MM.1S (cell line): ENCODE measurements at regions not wholly inside any gene's neighbourhood (a gene's known extent, or its start where the extent isn't known, plus 50 kb on each side); places are given as distances from the start of the nearest gene placed in this dataset.

Source experiments
- DNase-seq: peaks from one replicate; pipeline ENCODE4 v3.0.0-alpha.2; 2015
- H2AFZ ChIP-seq: fragments of 300-600 bp; sonication (generic); 2 replicates; pipeline ENCODE4 v1.6.0; 2016; ENCODE audit warnings: antibody characterized with exemption, low read length
- H3F3A ChIP-seq: fragments of 300-600 bp; sonication (generic); 2 replicates; pipeline ENCODE4 v1.6.1; 2016; ENCODE audit warnings: mild to moderate bottlenecking, antibody characterized with exemption, low read length, moderate library complexity, mixed read lengths; ENCODE audit not compliant: insufficient read depth
- H3K27ac ChIP-seq: fragments of 300-600 bp; sonication (generic); 2 replicates; pipeline ENCODE4 v1.5.1; 2016; ENCODE audit warnings: mild to moderate bottlenecking, low read length
- H3K27me3 ChIP-seq: fragments of 300-600 bp; sonication (generic); replicated peaks from 2 replicates; pipeline ENCODE4 v1.6.0; 2016; ENCODE audit warnings: low read length; ENCODE audit not compliant: insufficient read depth
- H3K36me3 ChIP-seq: fragments of 300-600 bp; sonication (generic); replicated peaks from 2 replicates; pipeline ENCODE4 v1.6.1; 2016; ENCODE audit warnings: mild to moderate bottlenecking, low read length, mixed read lengths; ENCODE audit not compliant: insufficient read depth
- H3K4me1 ChIP-seq: fragments of 300-600 bp; sonication (generic); 2 replicates; pipeline ENCODE4 v1.6.1; 2016; ENCODE audit warnings: low read length, mixed read lengths
- H3K4me2 ChIP-seq: fragments of 300-600 bp; sonication (generic); 2 replicates; pipeline ENCODE4 v1.6.0; 2016; ENCODE audit warnings: low read depth, low read length
- H3K4me3 ChIP-seq: fragments of 300-600 bp; sonication (generic); 2 replicates; pipeline ENCODE4 v1.5.1; 2016; ENCODE audit warnings: low read length, mixed read lengths
- H3K79me2 ChIP-seq: fragments of 300-600 bp; sonication (generic); 2 replicates; pipeline ENCODE4 v1.6.1; 2016; ENCODE audit warnings: mixed run types, low read length, mixed read lengths
- H3K9ac ChIP-seq: fragments of 300-600 bp; sonication (generic); 2 replicates; pipeline ENCODE4 v1.6.1; 2016; ENCODE audit warnings: low read length, mixed read lengths
- H3K9me2 ChIP-seq: fragments of 300-600 bp; sonication (generic); replicated peaks from 2 replicates; pipeline ENCODE4 v1.6.1; 2016; ENCODE audit warnings: mild to moderate bottlenecking, low read length, mixed read lengths; ENCODE audit not compliant: insufficient read depth
- H3K9me3 ChIP-seq: fragments of 300-600 bp; sonication (generic); replicated peaks from 2 replicates; pipeline ENCODE4 v1.6.1; 2016; ENCODE audit warnings: mild to moderate bottlenecking, low read length, mixed read lengths; ENCODE audit not compliant: insufficient read depth
- H4K20me1 ChIP-seq: fragments of 300-600 bp; sonication (generic); 2 replicates; pipeline ENCODE4 v1.6.1; 2016; ENCODE audit warnings: mild to moderate bottlenecking, low read length, moderate library complexity, mixed read lengths; ENCODE audit not compliant: insufficient read depth
- EZH2 ChIP-seq: fragments of 300-600 bp; sonication (generic); optimal IDR thresholded peaks from 2 replicates; pipeline ENCODE3; 2017; ENCODE audit warnings: low read depth, mild to moderate bottlenecking, antibody characterized with exemption, low read length, mixed read lengths
- EZH2phosphoT487 ChIP-seq: fragments of 300-600 bp; sonication (generic); IDR thresholded peaks from 2 replicates; pipeline ENCODE4 v1.6.1; 2018; ENCODE audit warnings: antibody characterized with exemption, low read length
- TF ChIP-seq, protein P1 (sequence below): fragments of 300-600 bp; sonication (generic); IDR thresholded peaks from 2 replicates; pipeline ENCODE4 v1.5.1; 2016; ENCODE audit warnings: antibody characterized with exemption, low read length, mixed read lengths

DNA sequence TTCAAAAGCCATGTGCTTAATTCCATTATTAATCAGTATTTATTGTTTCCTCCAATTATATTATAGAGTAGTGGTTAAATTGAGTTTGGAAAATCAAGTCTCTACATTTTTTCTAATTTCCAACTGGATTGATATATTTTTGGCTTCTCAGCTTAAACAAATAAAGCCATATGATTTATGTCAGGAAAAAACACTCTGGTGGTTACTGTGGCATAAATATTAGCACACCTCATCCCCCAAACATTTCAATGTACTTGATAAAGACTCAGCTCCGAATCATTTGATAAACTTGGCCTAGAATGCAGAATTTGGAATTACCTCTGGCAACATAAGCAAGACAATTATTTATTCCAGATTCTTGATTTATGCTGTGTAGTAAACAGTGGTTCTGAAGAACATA is 2313.8 kb downstream of the ARAP2 start:
- H3K9me2 ChIP-seq: no peaks in the 10 kb centered on the region
- no peak overlapping the region for H3K27ac ChIP-seq
- no peaks in the 10 kb centered on the region for H3K27me3 ChIP-seq
- TF ChIP-seq, protein P1, sequence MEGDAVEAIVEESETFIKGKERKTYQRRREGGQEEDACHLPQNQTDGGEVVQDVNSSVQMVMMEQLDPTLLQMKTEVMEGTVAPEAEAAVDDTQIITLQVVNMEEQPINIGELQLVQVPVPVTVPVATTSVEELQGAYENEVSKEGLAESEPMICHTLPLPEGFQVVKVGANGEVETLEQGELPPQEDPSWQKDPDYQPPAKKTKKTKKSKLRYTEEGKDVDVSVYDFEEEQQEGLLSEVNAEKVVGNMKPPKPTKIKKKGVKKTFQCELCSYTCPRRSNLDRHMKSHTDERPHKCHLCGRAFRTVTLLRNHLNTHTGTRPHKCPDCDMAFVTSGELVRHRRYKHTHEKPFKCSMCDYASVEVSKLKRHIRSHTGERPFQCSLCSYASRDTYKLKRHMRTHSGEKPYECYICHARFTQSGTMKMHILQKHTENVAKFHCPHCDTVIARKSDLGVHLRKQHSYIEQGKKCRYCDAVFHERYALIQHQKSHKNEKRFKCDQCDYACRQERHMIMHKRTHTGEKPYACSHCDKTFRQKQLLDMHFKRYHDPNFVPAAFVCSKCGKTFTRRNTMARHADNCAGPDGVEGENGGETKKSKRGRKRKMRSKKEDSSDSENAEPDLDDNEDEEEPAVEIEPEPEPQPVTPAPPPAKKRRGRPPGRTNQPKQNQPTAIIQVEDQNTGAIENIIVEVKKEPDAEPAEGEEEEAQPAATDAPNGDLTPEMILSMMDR: no peak
- TF ChIP-seq EZH2 (no peak), EZH2phosphoT487 (no peak)
- no peak overlapping the region for H3K4me2 ChIP-seq
- no peak overlapping the region for H2AFZ ChIP-seq
- no peaks in the 10 kb centered on the region for H3K4me1 ChIP-seq
- no peaks in the 10 kb centered on the region for H3K9me3 ChIP-seq
- no peaks in the 10 kb centered on the region for H3K79me2 ChIP-seq
- no peak overlapping the region for H3K9ac ChIP-seq
- H3K36me3 ChIP-seq: no peaks in the 10 kb centered on the region; the same call in 1 of the 2 replicates
- no peaks in the 10 kb centered on the region for H4K20me1 ChIP-seq
- H3F3A ChIP-seq: no peaks in the 10 kb centered on the region
- no peak for DNase-seq
- H3K4me3 ChIP-seq: no peak overlapping the region

DNA sequence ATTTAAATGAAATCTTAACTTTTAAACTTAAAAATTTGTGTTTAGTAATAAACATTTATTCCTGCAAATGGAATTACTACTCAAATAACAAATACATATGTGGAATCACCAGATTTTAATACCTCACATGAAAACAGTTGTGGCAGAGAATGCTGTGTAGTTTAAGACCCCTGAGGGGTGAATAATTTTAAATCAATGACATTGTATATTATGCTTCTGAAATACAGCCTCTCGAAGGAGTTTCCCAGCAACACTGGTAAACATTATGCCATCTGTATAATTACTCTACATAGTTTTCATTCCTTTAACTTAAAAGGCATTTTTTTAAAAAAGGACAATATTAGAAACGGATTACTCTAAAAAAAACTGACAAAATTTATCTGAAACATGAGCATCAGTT is 2313.3 kb downstream of the ARAP2 start:
- Histone ChIP-seq H3K4me3 (no peak overlapping the region), H3K27me3 (no peaks in the 10 kb centered on the region), H3K79me2 (no peaks in the 10 kb centered on the region), H3F3A (no peaks in the 10 kb centered on the region), H4K20me1 (no peaks in the 10 kb centered on the region), H3K9me3 (no peaks in the 10 kb centered on the region), H3K36me3 (no peaks in the 10 kb centered on the region; the same call in 1 of the 2 replicates), H3K9me2 (no peaks in the 10 kb centered on the region), H3K9ac (no peak overlapping the region), H3K27ac (no peak overlapping the region), H3K4me2 (no peak overlapping the region), H3K4me1 (no peaks in the 10 kb centered on the region), H2AFZ (no peak overlapping the region)
- DNase-seq: no peak
- TF ChIP-seq EZH2 (no peak), EZH2phosphoT487 (no peak)
- TF ChIP-seq, protein P1: no peak

DNA sequence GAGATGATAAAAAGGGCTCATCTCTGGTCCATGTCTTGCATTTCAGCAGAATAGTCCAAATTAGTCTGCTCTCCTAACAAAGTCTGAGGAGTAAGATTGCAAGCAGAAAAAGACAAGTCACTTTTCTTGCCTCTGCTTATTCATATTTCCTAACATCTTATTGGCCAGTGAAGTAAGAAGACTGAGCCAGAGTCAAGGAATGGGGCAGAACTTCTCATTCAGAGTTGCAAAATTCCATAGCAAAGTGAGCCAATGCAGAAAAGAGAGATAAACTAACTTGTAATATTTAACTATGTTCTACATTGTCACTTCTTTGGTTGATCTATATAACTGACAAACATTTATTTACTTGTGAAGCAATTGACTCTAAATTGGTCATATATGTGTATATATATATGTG is 2304.0 kb downstream of the ARAP2 start:
- DNase-seq: no peak
- no peak overlapping the region for H3K4me3 ChIP-seq
- H3K36me3 ChIP-seq: no peaks in the 10 kb centered on the region
- H3K27ac ChIP-seq: no peak overlapping the region
- H4K20me1 ChIP-seq: no peaks in the 10 kb centered on the region
- H3K9me3 ChIP-seq: no peaks in the 10 kb centered on the region
- H3K9ac ChIP-seq: no peak overlapping the region
- no peak overlapping the region for H2AFZ ChIP-seq
- H3K27me3 ChIP-seq: no peaks in the 10 kb centered on the region
- H3K4me2 ChIP-seq: no peak overlapping the region
- H3K9me2 ChIP-seq: no peaks in the 10 kb centered on the region
- H3F3A ChIP-seq: no peaks in the 10 kb centered on the region
- TF ChIP-seq EZH2phosphoT487 (no peak), EZH2 (no peak)
- H3K4me1 ChIP-seq: no peaks in the 10 kb centered on the region
- no peaks in the 10 kb centered on the region for H3K79me2 ChIP-seq

GRCh38 chr4:33941854-33942253 is 2302.5 kb downstream of the ARAP2 start:
- no peaks in the 10 kb centered on the region for H3K36me3 ChIP-seq
- no peak for TF ChIP-seq EZH2
- TF ChIP-seq, protein P1: no peak
- TF ChIP-seq EZH2phosphoT487: no peak
- no peak overlapping the region for H3K9ac ChIP-seq
- H3F3A ChIP-seq: no peaks in the 10 kb centered on the region
- H3K9me3 ChIP-seq: no peaks in the 10 kb centered on the region
- no peak overlapping the region for H3K4me3 ChIP-seq
- no peaks in the 10 kb centered on the region for H3K79me2 ChIP-seq
- H3K27me3 ChIP-seq: no peaks in the 10 kb centered on the region
- H3K27ac ChIP-seq: no peak overlapping the region
- no peak for DNase-seq
- no peak overlapping the region for H3K4me2 ChIP-seq
- H4K20me1 ChIP-seq: no peaks in the 10 kb centered on the region
- H2AFZ ChIP-seq: no peak overlapping the region
- no peaks in the 10 kb centered on the region for H3K4me1 ChIP-seq
- no peaks in the 10 kb centered on the region for H3K9me2 ChIP-seq
